HUES48 (cell line): ENCODE measurements at regions not wholly inside any gene's neighbourhood (a gene's known extent, or its start where the extent isn't known, plus 50 kb on each side); places are given as distances from the start of the nearest gene placed in this dataset.

Experiments used
- H3K27ac ChIP-seq: one replicate; pipeline ENCODE4 v1.7.0; 2013; ENCODE audit warnings: low read depth, low read length, inconsistent platforms
- H3K27me3 ChIP-seq: 2 replicates; pipeline ENCODE4 v1.6.1; 2013; ENCODE audit warnings: mild to moderate bottlenecking, low read length; ENCODE audit not compliant: control insufficient read depth, insufficient read depth
- H3K36me3 ChIP-seq: 2 replicates; pipeline ENCODE4 v1.6.1; 2013; ENCODE audit warnings: low read length; ENCODE audit not compliant: control insufficient read depth, insufficient read depth
- H3K4me1 ChIP-seq: 2 replicates; pipeline ENCODE4 v1.6.1; 2013; ENCODE audit warnings: mild to moderate bottlenecking, low read length; ENCODE audit not compliant: control insufficient read depth, insufficient read depth
- H3K4me3 ChIP-seq: 2 replicates; pipeline ENCODE4 v1.5.1; 2013; ENCODE audit warnings: mild to moderate bottlenecking, low read depth, low read length
- H3K9ac ChIP-seq: 2 replicates; pipeline ENCODE4 v1.6.1; 2013; ENCODE audit warnings: mild to moderate bottlenecking, low read depth, low read length, moderate library complexity
- H3K9me3 ChIP-seq: 2 replicates; pipeline ENCODE4 v1.6.1; 2013; ENCODE audit warnings: low read length; ENCODE audit not compliant: control insufficient read depth, insufficient read depth

DNA sequence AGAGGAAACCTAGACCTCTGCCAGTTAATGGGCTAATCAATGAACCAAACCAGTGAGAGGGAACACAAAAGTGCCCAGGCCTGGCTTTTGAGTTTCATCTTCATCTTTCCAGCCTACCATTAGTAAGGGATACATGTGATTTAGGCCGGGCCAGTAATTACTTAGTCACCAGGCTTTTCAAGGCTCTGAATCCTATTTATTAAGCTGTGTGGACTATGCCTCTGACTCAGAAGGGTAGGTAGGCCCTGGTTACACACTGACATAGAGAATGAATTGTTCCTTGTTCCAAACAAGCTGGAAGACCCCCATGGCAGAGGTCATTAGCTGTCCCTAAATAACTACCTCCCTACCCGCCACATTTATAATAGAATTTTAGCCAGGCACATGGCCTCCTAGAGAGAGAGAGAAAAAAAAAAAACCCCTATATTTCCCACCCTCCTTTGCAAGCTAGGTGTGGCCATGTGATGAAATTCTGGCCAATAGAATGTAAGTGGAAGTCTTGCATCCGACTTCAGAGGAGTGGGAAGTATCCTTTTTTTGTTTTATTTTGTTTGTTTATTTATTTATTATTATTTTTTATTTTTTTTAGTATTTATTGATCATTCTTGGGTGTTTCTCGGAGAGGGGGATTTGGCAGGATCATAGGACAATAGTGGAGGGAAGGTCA, 112.3 kb upstream of the BCOR start:
- Histone ChIP-seq H3K4me1 (no peaks in the 10 kb centered on the region), H3K27ac (no peak overlapping the region), H3K36me3 (no peaks in the 10 kb centered on the region), H3K4me3 (no peak overlapping the region), H3K9ac (no peak overlapping the region), H3K9me3 (peaks cover 11% of the 10 kb centered on the region), H3K27me3 (no peaks in the 10 kb centered on the region)

DNA sequence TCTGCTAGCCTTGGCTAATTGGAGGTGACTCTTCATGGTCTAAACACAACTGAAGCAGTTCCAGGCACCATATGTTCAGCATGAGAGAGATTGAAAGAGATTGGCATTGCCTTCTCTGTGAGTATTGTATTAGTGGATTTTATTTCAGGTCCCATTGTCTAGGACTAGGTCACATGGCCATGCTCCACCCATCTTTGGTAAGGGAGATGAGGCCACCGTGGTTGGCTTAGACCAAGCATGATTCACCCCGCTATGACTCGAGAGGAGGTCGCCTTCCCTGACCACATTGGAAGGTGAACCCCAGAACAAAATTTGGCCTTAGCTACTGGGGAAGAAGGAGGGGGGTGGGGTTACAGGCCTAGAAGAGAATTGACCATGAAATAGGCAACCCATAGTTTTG, 109.9 kb upstream of the BCOR start:
- H3K9me3 ChIP-seq: no peaks in the 10 kb centered on the region; the same call in 1 of the 2 replicates

DNA sequence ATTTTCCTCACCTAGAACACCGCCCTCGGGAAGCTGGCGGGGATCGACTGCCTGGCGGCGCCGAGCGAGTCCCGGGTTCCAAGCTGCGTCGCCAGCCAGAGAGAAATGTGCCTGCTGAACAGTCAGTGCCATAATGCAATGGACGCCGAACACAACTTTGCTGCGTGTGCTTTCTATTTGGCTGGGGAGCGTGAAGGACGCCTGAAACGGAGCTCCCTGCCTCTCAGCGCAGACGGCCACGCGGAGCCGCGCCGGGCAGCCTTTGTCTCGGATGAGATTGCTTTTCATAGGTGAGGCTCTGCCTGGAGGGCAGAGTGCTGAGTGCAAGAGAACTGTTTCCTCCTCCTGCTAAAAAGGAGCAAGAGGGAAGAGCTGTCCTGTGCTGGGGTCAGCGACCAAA, 107.7 kb upstream of the BCOR start:
- Histone ChIP-seq H3K9me3 (peaks cover 2% of the 10 kb centered on the region; the same call in 1 of the 2 replicates), H3K27ac (no peak overlapping the region), H3K4me3 (no peak overlapping the region), H3K4me1 (no peaks in the 10 kb centered on the region), H3K9ac (no peak overlapping the region), H3K27me3 (no peaks in the 10 kb centered on the region), H3K36me3 (no peaks in the 10 kb centered on the region)

More for the DNA sequence above, 109.9 kb upstream of the BCOR start:
- H3K36me3 ChIP-seq: no peaks in the 10 kb centered on the region
- H3K27me3 ChIP-seq: no peaks in the 10 kb centered on the region
- H3K4me1 ChIP-seq: no peaks in the 10 kb centered on the region
- H3K27ac ChIP-seq: no peak overlapping the region
- H3K4me3 ChIP-seq: no peak overlapping the region
- no peak overlapping the region for H3K9ac ChIP-seq

DNA sequence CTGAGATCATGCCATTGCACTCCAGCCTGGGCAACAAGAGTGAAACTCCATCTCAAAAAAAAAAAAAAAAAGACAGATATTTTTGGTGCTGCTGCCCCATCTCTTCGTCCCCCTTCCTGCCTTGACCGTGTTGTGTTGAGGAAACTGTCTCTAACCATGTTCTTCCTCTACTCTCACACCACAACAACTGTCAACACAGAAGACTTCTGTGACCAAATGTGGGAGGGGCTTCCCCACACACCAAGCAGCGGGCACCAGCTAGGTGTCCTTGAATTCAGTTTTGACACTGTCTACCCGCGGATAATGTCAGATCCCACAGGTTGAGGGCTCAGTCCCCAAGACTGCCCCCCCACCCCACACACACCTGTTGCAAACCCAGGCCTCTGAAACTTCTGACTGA, 104.7 kb upstream of the BCOR start:
- no peaks in the 10 kb centered on the region for H3K27me3 ChIP-seq
- no peak overlapping the region for H3K9ac ChIP-seq
- no peaks in the 10 kb centered on the region for H3K36me3 ChIP-seq
- no peak overlapping the region for H3K4me3 ChIP-seq
- H3K9me3 ChIP-seq: peaks cover 2% of the 10 kb centered on the region; the same call in 1 of the 2 replicates
- no peak overlapping the region for H3K27ac ChIP-seq
- no peaks in the 10 kb centered on the region for H3K4me1 ChIP-seq

DNA sequence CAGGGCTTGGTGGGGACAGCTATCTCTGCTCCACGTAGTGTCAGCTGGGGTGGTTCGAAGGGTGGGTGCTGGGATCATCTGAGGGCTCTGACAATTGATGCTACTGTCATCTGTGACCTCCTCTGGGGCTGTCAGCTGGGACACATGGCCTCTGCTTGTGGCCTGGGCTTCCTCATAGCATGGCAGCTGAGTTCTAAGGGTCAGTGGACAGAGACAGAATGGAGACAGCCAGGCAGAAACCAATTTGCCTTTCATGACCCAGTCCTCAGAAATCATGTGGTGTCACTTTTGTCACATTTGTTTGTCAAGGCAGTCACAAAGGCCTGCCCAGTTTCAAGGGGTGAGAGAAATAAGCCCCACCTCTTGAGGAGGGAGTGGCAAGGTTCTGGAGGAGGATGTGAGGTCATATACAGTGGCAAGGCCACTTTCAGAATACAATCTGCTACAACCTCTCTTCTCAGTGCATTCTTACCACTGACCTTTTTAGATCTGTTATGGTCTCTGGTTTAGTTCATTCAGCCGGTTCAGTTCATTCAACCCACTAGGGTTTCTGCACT, 103.6 kb upstream of the BCOR start:
- H3K27me3 ChIP-seq: no peaks in the 10 kb centered on the region
- no peaks in the 10 kb centered on the region for H3K4me1 ChIP-seq
- no peak overlapping the region for H3K27ac ChIP-seq
- H3K36me3 ChIP-seq: no peaks in the 10 kb centered on the region
- peaks cover 2% of the 10 kb centered on the region; the same call in 1 of the 2 replicates for H3K9me3 ChIP-seq
- no peak overlapping the region for H3K9ac ChIP-seq
- no peak overlapping the region for H3K4me3 ChIP-seq

DNA sequence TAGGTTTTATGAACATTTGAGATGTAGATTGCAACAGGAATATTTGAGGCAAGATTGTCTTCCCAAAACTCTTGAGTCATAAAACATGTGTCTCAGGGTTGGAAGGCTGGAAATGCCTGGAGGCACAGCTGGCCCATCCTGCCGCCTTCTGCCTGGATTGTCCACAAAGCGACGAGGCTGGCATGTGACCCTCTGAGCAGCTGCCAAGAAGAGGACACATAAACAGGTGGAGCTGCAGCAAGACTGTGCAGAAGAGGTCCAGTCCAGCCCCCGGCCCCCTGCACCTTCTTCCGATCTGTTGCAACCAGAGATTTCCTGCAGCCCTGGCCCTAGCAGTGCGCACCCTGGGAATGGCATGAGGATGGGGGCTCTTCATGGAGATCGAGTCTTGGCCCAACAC, 101.9 kb upstream of the BCOR start:
- peaks cover 8% of the 10 kb centered on the region; the same call in 1 of the 2 replicates for H3K9me3 ChIP-seq
- no peaks in the 10 kb centered on the region for H3K36me3 ChIP-seq
- H3K4me3 ChIP-seq: no peak overlapping the region
- H3K27ac ChIP-seq: no peak overlapping the region
- no peaks in the 10 kb centered on the region for H3K4me1 ChIP-seq
- H3K27me3 ChIP-seq: no peaks in the 10 kb centered on the region
- no peak overlapping the region for H3K9ac ChIP-seq

DNA sequence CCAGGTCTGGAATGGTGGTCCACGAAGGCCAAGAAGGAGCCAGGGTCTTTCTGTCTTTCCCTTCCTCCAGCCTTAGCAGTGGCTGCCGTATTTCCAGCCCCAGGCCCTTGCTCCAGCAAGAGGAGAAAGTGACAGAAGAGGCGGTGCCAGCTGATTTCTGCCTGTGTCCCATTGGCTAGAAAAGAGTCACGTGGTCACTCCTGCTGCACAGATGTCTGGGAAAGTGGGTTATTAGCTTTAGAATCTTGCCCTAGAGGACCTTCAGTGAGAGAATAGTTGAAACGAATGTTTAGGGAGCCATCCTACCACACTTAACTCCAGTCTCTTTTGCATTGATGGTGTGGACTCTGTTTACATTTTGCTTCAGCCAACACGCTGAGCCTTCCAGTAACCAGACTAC, 99.3 kb upstream of the BCOR start:
- Histone ChIP-seq H3K9ac (no peak overlapping the region), H3K27ac (no peak overlapping the region), H3K36me3 (no peaks in the 10 kb centered on the region), H3K27me3 (no peaks in the 10 kb centered on the region), H3K4me3 (no peak overlapping the region), H3K9me3 (peaks cover 8% of the 10 kb centered on the region; the same call in 1 of the 2 replicates), H3K4me1 (no peaks in the 10 kb centered on the region)

DNA sequence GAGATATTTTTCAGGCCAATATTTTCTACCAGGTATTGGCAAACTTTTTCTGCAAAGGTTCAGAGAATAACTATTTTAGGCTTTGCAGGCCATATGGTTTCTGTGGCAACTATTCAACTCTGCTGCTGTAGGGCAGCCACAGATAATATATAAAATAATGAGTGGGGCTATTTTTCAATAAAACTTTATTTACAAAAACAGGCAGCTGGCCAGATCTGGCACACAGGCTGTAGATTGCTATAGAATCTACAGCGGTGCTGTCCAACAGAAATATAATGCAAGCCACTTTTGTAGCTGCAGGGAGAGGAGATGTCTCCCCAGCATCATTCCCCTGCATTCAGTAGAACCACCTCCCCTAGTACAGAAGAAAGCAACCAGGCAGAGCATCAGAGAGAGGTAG, 97.6 kb upstream of the BCOR start:
- Histone ChIP-seq H3K36me3 (no peaks in the 10 kb centered on the region), H3K27me3 (no peaks in the 10 kb centered on the region), H3K9me3 (0 out of 2 replicates have a peak, but pooled peaks cover 6% of the 10 kb centered on the region), H3K4me1 (no peaks in the 10 kb centered on the region), H3K27ac (no peak overlapping the region), H3K4me3 (no peak overlapping the region), H3K9ac (no peak overlapping the region)

DNA sequence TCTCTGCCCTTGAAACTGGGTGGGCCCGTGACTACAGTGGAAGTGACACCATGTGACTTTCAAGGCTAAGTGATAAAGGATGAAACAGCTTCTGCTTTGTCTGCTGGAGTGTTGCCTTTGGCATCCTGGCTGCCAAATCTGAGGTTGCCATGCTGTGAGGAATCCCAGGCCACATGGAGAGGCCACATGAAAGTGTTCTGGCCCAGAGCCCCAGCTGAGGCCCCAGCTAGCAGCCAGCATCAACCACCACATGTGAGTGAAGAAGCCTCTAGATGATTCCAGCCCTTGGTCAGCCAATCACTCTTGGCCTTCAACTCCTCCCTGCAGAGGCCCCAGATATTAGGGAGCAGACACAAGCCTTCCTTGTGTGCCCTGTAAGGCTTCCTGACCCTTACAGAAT, 94.4 kb upstream of the BCOR start:
- Histone ChIP-seq H3K27me3 (no peaks in the 10 kb centered on the region), H3K4me1 (no peaks in the 10 kb centered on the region), H3K9me3 (0 out of 2 replicates have a peak, but pooled peaks cover 6% of the 10 kb centered on the region), H3K27ac (no peak overlapping the region), H3K36me3 (no peaks in the 10 kb centered on the region), H3K4me3 (no peak overlapping the region), H3K9ac (no peak overlapping the region)

DNA sequence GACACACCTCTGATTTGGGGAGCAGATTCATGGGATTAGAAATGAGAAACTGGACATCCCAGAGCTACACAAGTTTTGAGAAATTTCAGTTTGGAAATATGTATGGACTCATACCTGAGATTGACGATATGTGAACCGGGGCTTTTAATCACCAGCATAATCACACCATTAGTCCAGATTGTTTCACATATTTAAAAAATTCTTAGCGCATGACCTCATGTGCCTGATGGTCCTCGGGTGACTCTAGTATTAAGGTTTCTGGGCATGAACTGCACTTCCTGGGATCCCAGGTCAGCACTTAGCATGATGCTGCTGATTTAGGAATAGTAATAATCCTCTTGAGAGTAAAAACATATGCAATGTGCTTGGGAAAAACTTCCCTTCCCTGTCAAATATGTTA, 91.9 kb upstream of the BCOR start:
- Histone ChIP-seq H3K4me3 (no peak overlapping the region), H3K9me3 (peaks cover 10% of the 10 kb centered on the region), H3K4me1 (no peaks in the 10 kb centered on the region), H3K27me3 (no peaks in the 10 kb centered on the region), H3K9ac (no peak overlapping the region), H3K36me3 (no peaks in the 10 kb centered on the region), H3K27ac (no peak overlapping the region)

DNA sequence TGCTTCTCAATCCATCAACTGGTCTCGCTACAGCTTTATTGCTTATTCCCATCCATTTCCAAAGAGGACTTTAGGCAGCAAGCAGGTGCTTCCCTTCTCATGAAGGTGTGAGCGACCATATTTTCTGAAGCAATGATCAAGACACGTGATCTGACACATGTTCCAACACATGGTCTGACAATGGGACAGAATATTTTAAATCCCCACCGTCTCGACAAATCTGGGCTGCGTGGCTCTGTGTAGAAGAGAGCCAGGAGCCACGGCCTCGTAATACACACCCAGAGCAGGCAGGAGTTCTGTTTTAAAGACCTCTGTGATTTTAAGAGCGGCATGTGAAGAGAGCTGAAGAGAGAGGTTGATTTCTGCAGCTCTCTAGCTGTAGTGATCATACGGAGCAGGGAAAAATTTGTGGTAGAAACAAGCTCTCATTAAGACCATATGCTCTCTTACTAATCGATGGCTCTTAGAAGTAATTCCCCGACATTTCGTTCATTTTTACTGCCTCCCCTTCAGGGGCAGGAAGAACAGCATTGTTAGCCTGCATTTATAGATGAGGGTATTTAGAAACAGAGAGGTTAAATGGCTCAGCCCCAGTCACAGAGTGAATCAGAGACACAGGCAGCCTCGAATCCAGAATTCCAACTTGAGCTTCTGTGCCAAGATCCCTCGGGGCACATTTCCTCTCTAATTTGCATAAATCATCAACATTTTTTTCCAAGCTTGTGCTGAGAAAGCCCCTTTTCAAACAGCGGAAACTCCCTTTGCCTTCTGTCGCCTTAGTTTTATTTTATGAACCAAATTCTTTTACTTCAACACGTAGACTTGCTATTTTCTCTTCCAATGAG, 91.0 kb upstream of the BCOR start:
- no peaks in the 10 kb centered on the region for H3K27me3 ChIP-seq
- H3K27ac ChIP-seq: no peak overlapping the region
- no peaks in the 10 kb centered on the region for H3K4me1 ChIP-seq
- H3K36me3 ChIP-seq: no peaks in the 10 kb centered on the region
- peaks cover 14% of the 10 kb centered on the region for H3K9me3 ChIP-seq
- H3K4me3 ChIP-seq: no peak overlapping the region
- no peak overlapping the region for H3K9ac ChIP-seq
